ENCODE measurements at regions not wholly inside any gene's neighbourhood (a gene's known extent, or its start where the extent isn't known, plus 50 kb on each side); places are given as distances from the start of the nearest gene placed in this dataset.

- no peak for DNase-seq (ENCODE audit: low read depth)
Observed at GRCh38 chr1:56189454-56189853, 389.9 kb downstream of the PLPP3 start.

- DNase-seq (ENCODE audit: low read depth): no peak
Observed at GRCh38 chr1:56188855-56189254, 390.5 kb downstream of the PLPP3 start.

GRCh38 chr1:56188221-56188620, 391.1 kb downstream of the PLPP3 start:
- DNase-seq (ENCODE audit: low read depth): no peak

GRCh38 chr1:56187405-56187804, 392.0 kb downstream of the PLPP3 start:
- no peak for DNase-seq (ENCODE audit: low read depth)

- no peak for DNase-seq (ENCODE audit: low read depth)
Observed at GRCh38 chr1:56185493-56185892, 393.9 kb downstream of the PLPP3 start.

- no peak for DNase-seq (ENCODE audit: low read depth)
Observed at GRCh38 chr1:56183151-56183550, 396.2 kb downstream of the PLPP3 start.

- DNase-seq (ENCODE audit: low read depth): no peak
Observed at GRCh38 chr1:56180520-56181190, 398.7 kb downstream of the PLPP3 start.

- no peak for DNase-seq (ENCODE audit: low read depth)
Observed at GRCh38 chr1:56179543-56179942, 399.8 kb downstream of the PLPP3 start.

GRCh38 chr1:56175211-56175610, 404.2 kb downstream of the PLPP3 start:
- DNase-seq (ENCODE audit: low read depth): no peak

GRCh38 chr1:56174176-56174885, 405.0 kb downstream of the PLPP3 start:
- DNase-seq (ENCODE audit: low read depth): no peak

- no peak for DNase-seq (ENCODE audit: low read depth)
Observed at GRCh38 chr1:56173736-56174135, 405.6 kb downstream of the PLPP3 start.

GRCh38 chr1:56171670-56172069, 407.7 kb downstream of the PLPP3 start:
- no peak for DNase-seq (ENCODE audit: low read depth)

GRCh38 chr1:56170784-56171320, 408.5 kb downstream of the PLPP3 start:
- no peak for DNase-seq (ENCODE audit: low read depth)

- DNase-seq (ENCODE audit: low read depth): no peak
Observed at GRCh38 chr1:56169856-56170255, 409.5 kb downstream of the PLPP3 start.

GRCh38 chr1:56168176-56168575, 411.2 kb downstream of the PLPP3 start:
- no peak for DNase-seq (ENCODE audit: low read depth)

GRCh38 chr1:56167596-56167995, 411.8 kb downstream of the PLPP3 start:
- DNase-seq (ENCODE audit: low read depth): no peak

- DNase-seq (ENCODE audit: low read depth): no peak
Observed at GRCh38 chr1:56160773-56161315, 418.5 kb downstream of the PLPP3 start.

- DNase-seq (ENCODE audit: low read depth): no peak
Observed at GRCh38 chr1:56156971-56157876, 422.1 kb downstream of the PLPP3 start.

GRCh38 chr1:56153276-56153675, 426.1 kb downstream of the PLPP3 start:
- no peak for DNase-seq (ENCODE audit: low read depth)

- no peak for DNase-seq (ENCODE audit: low read depth)
Observed at GRCh38 chr1:56152635-56153034, 426.7 kb downstream of the PLPP3 start.

- DNase-seq (ENCODE audit: low read depth): no peak
Observed at GRCh38 chr1:56151402-56151801, 428.0 kb downstream of the PLPP3 start.

All from non-pigmented ciliary epithelial cell (primary cell).